Pulmonary artery endothelial cell (primary cell): ENCODE measurements at regions not wholly inside any gene's neighbourhood (a gene's known extent, or its start where the extent isn't known, plus 50 kb on each side); places are given as distances from the start of the nearest gene placed in this dataset.

ENCODE experiments used
- DNase-seq: peaks from one replicate; pipeline ENCODE4 v3.0.0-alpha.2; 2011; ENCODE audit warnings: low read depth, low spot score

GRCh38 chr7:67414858-67415257 lies 418.2 kb downstream of the TYW1 start:
- no peak for DNase-seq

GRCh38 chr7:67422601-67423000 lies 426.0 kb downstream of the TYW1 start:
- DNase-seq, result no peak

GRCh38 chr7:67423065-67423464 lies 426.4 kb downstream of the TYW1 start:
- no peak for DNase-seq

- no peak for DNase-seq
Observed at GRCh38 chr7:67426654-67427053, 430.0 kb downstream of the TYW1 start.

GRCh38 chr7:67429735-67430134 lies 433.1 kb downstream of the TYW1 start:
- DNase-seq, result no peak

- no peak for DNase-seq
Observed at GRCh38 chr7:67432536-67433234, 436.1 kb downstream of the TYW1 start.

GRCh38 chr7:67435894-67436535 lies 439.4 kb downstream of the TYW1 start:
- no peak for DNase-seq

GRCh38 chr7:67438198-67438882 lies 441.7 kb downstream of the TYW1 start:
- no peak for DNase-seq

GRCh38 chr7:67438913-67439505 lies 442.4 kb downstream of the TYW1 start:
- no peak for DNase-seq

GRCh38 chr7:67440321-67440720 lies 443.7 kb downstream of the TYW1 start:
- no peak for DNase-seq

- no peak for DNase-seq
Observed at GRCh38 chr7:67445728-67446127, 449.1 kb downstream of the TYW1 start.

GRCh38 chr7:67447297-67447696 lies 450.7 kb downstream of the TYW1 start:
- DNase-seq, result no peak

GRCh38 chr7:67448271-67448670 lies 451.6 kb downstream of the TYW1 start:
- DNase-seq, result no peak

- no peak for DNase-seq
Observed at GRCh38 chr7:67450171-67450570, 453.5 kb downstream of the TYW1 start.

GRCh38 chr7:67451306-67451705 lies 454.7 kb downstream of the TYW1 start:
- DNase-seq, result no peak

GRCh38 chr7:67452516-67453026 lies 455.9 kb downstream of the TYW1 start:
- no peak for DNase-seq

- DNase-seq, result no peak
Observed at GRCh38 chr7:67453580-67454380, 457.1 kb downstream of the TYW1 start.

GRCh38 chr7:67455508-67455907 lies 458.9 kb downstream of the TYW1 start:
- DNase-seq, result no peak

GRCh38 chr7:67462781-67463191 lies 466.2 kb downstream of the TYW1 start:
- DNase-seq, result no peak

- no peak for DNase-seq
Observed at GRCh38 chr7:67463316-67463715, 466.7 kb downstream of the TYW1 start.

- no peak for DNase-seq
Observed at GRCh38 chr7:67463983-67464382, 467.4 kb downstream of the TYW1 start.
